ENCODE measurements at regions not wholly inside any gene's neighbourhood (a gene's known extent, or its start where the extent isn't known, plus 50 kb on each side); places are given as distances from the start of the nearest gene placed in this dataset.

GRCh38 chr12:91316907-91317269, 134.3 kb upstream of the DCN start:
- Histone ChIP-seq H3K4me3 (no peak overlapping the region), H3K9me3 (no peaks in the 10 kb centered on the region), H3K27ac (peak overlapping the region in 3 of 4 donors; percentile 12 to 36 (median 24)), H3K4me1 (no peaks in the 10 kb centered on the region), H3K27me3 (no peaks in the 10 kb centered on the region), H3K36me3 (no peaks in the 10 kb centered on the region)
- intact Hi-C loops (cut with DNase I; ENCODE audit: low total_unique reads): no loop called here
- no peak for DNase-seq
- WGBS, 2 donors (ENCODE audit: low coverage in 1 of 2): 63 to 68% methylated on average over 2 of the region's 2 CpGs
- TF ChIP-seq EP300 (IDR thresholded peaks at IDR 0.05; ENCODE audit: low read depth) (no peak), POLR2A (IDR thresholded peaks at IDR 0.05) (no peak)
- in situ Hi-C loops (cut with MboI; ENCODE audit: low pct_ligation_motif_present in 1 of 4, low pct_unique_long_range_greater_than_20kb in 1 of 4, low sequenced_read_pairs in 3 of 4): no loop called here

- H3K4me3 ChIP-seq: no peak overlapping the region
- no peaks in the 10 kb centered on the region for H3K36me3 ChIP-seq
- no peak for TF ChIP-seq CTCF (IDR thresholded peaks at IDR 0.05)
- no peak for TF ChIP-seq POLR2A (IDR thresholded peaks at IDR 0.05)
- TF ChIP-seq EP300 (IDR thresholded peaks at IDR 0.05; ENCODE audit: low read depth): no peak
- no peak for TF ChIP-seq POLR2AphosphoS5 (IDR thresholded peaks at IDR 0.05)
- no peaks in the 10 kb centered on the region for H3K27me3 ChIP-seq
- peak overlapping the region in 3 of 4 donors; percentile 24 to 36 (median 34) for H3K27ac ChIP-seq
- no peak for DNase-seq
- no peaks in the 10 kb centered on the region for H3K9me3 ChIP-seq
- 83 to 92% methylated on average over 1 of the region's 1 CpG for WGBS, 2 donors (ENCODE audit: low coverage in 1 of 2)
- H3K4me1 ChIP-seq: no peaks in the 10 kb centered on the region
- intact Hi-C loops (cut with DNase I; ENCODE audit: low total_unique reads): no loop called here
- in situ Hi-C loops (cut with MboI; ENCODE audit: low pct_ligation_motif_present in 1 of 4, low pct_unique_long_range_greater_than_20kb in 1 of 4, low sequenced_read_pairs in 3 of 4): no loop called here
These were observed 133.7 kb upstream of the DCN start for GRCh38 chr12:91316161-91316906.

- H3K4me3 ChIP-seq: no peak overlapping the region
- H3K9me3 ChIP-seq: no peaks in the 10 kb centered on the region
- H3K27ac ChIP-seq: no peak overlapping the region
- intact Hi-C loops (cut with DNase I; ENCODE audit: low total_unique reads) (no loop called here), in situ Hi-C loops (cut with MboI; ENCODE audit: low pct_ligation_motif_present in 1 of 4, low pct_unique_long_range_greater_than_20kb in 1 of 4, low sequenced_read_pairs in 3 of 4) (no loop called here)
- WGBS, 2 donors (ENCODE audit: low coverage in 1 of 2): 70 to 81% methylated on average over 2 of the region's 2 CpGs
- H3K4me1 ChIP-seq: peaks cover 0 to 5% (median 0%) of the 10 kb centered on the region in 4 donors
- TF ChIP-seq CTCF (IDR thresholded peaks at IDR 0.05) (no peak), POLR2A (IDR thresholded peaks at IDR 0.05) (no peak), EP300 (IDR thresholded peaks at IDR 0.05; ENCODE audit: low read depth) (no peak), POLR2AphosphoS5 (IDR thresholded peaks at IDR 0.05) (no peak)
- DNase-seq: no peak
- H3K27me3 ChIP-seq: no peaks in the 10 kb centered on the region
- no peaks in the 10 kb centered on the region for H3K36me3 ChIP-seq
These were observed 128.5 kb upstream of the DCN start for GRCh38 chr12:91311081-91311480.

GRCh38 chr12:91309450-91309849, 126.8 kb upstream of the DCN start:
- no peaks in the 10 kb centered on the region for H3K36me3 ChIP-seq
- H3K4me3 ChIP-seq: no peak overlapping the region
- in situ Hi-C loops (cut with MboI; ENCODE audit: low pct_ligation_motif_present in 1 of 4, low pct_unique_long_range_greater_than_20kb in 1 of 4, low sequenced_read_pairs in 3 of 4) (no loop called here), intact Hi-C loops (cut with DNase I; ENCODE audit: low total_unique reads) (no loop called here)
- no peaks in the 10 kb centered on the region for H3K27me3 ChIP-seq
- no peak for DNase-seq
- TF ChIP-seq EP300 (IDR thresholded peaks at IDR 0.05; ENCODE audit: low read depth): no peak
- no peak for TF ChIP-seq POLR2A (IDR thresholded peaks at IDR 0.05)
- no peak for TF ChIP-seq POLR2AphosphoS5 (IDR thresholded peaks at IDR 0.05)
- H3K27ac ChIP-seq: no peak overlapping the region
- H3K9me3 ChIP-seq: no peaks in the 10 kb centered on the region
- peaks cover 0 to 5% (median 0%) of the 10 kb centered on the region in 4 donors for H3K4me1 ChIP-seq
- WGBS, 2 donors (ENCODE audit: low coverage in 1 of 2): 37 to 52% methylated on average over 2 of the region's 2 CpGs

GRCh38 chr12:91307957-91308670, 125.5 kb upstream of the DCN start:
- Histone ChIP-seq H3K27ac (peak overlapping the region in 1 of 4 donors; percentile 4), H3K9me3 (no peaks in the 10 kb centered on the region), H3K4me3 (no peak overlapping the region), H3K4me1 (peaks cover 0 to 5% (median 0%) of the 10 kb centered on the region in 4 donors), H3K27me3 (no peaks in the 10 kb centered on the region), H3K36me3 (no peaks in the 10 kb centered on the region)
- in situ Hi-C loops (cut with MboI; ENCODE audit: low pct_ligation_motif_present in 1 of 4, low pct_unique_long_range_greater_than_20kb in 1 of 4, low sequenced_read_pairs in 3 of 4) (no loop called here), intact Hi-C loops (cut with DNase I; ENCODE audit: low total_unique reads) (no loop called here)
- TF ChIP-seq POLR2A (IDR thresholded peaks at IDR 0.05) (no peak), POLR2AphosphoS5 (IDR thresholded peaks at IDR 0.05) (no peak), CTCF (IDR thresholded peaks at IDR 0.05) (no peak), EP300 (IDR thresholded peaks at IDR 0.05; ENCODE audit: low read depth) (no peak)
- WGBS, 2 donors (ENCODE audit: low coverage in 1 of 2): 19 to 22% methylated on average over 1 of the region's 1 CpG
- no peak for DNase-seq
